Stomach (tissue), 8 donors: ENCODE measurements at regions not wholly inside any gene's neighbourhood (a gene's known extent, or its start where the extent isn't known, plus 50 kb on each side); places are given as distances from the start of the nearest gene placed in this dataset.

Experiments
- DNase-seq, 2 donors: peaks; one replicate each; pipeline versions ENCODE4 v3.0.0 to v3.0.0-alpha.2; 2013 to 2019
- H3K27ac ChIP-seq, 5 donors: fragments of 200-600 bp in 4 of 5; sonication (generic) in 4 of 5; one replicate each; pipeline ENCODE4 v1.5.1; 2013 to 2019; ENCODE audit warnings: mild to moderate bottlenecking in 1 of 5, moderate library complexity in 1 of 5
- H3K27me3 ChIP-seq, 3 donors: fragments of 200-600 bp; sonication (generic); one replicate each; pipeline ENCODE4 v1.5.1; 2017 to 2019; ENCODE audit warnings: mixed run types in 1 of 3
- H3K36me3 ChIP-seq, 4 donors: fragments of 200-600 bp; sonication (generic); 1 replicate in 3 of 4; 2 replicates in 1 of 4; pipeline ENCODE4 v1.5.1; 2016 to 2019
- H3K4me1 ChIP-seq, 4 donors: fragments of 200-600 bp; sonication (generic); one replicate each; pipeline ENCODE4 v1.5.1; 2016 to 2019
- H3K4me3 ChIP-seq, 4 donors: fragments of 200-600 bp; sonication (generic) in 3 of 4; one replicate each; pipeline ENCODE4 v1.5.1; 2016 to 2019; ENCODE audit warnings: mild to moderate bottlenecking in 1 of 4
- H3K9me3 ChIP-seq, 4 donors: fragments of 200-600 bp; sonication (generic); one replicate each; pipeline ENCODE4 v1.5.1; 2016 to 2019
- CTCF ChIP-seq, 7 experiments: fragments of 450-650 bp in 4 of 7; fragments of 200-600 bp in 3 of 7; sonication (generic) in 3 of 7; IDR thresholded peaks; one replicate each; pipeline ENCODE4 v1.5.1; 2016 to 2019; ENCODE audit warnings: antibody characterized with exemption in 7 of 7, control low read depth in 2 of 7, mild to moderate bottlenecking in 1 of 7
- EP300 ChIP-seq: sonication (generic); formaldehyde crosslinking; IDR thresholded peaks from one replicate; pipeline ENCODE4 v1.6.1; 2017; ENCODE audit warnings: antibody characterized with exemption
- POLR2A ChIP-seq, 4 donors: fragments of 450-650 bp; IDR thresholded peaks; one replicate each; pipeline ENCODE4 v1.6.1; 2016; ENCODE audit warnings: antibody characterized with exemption in 4 of 4, control low read depth in 2 of 4, mild to moderate bottlenecking in 1 of 4, moderate library complexity in 1 of 4
- POLR2AphosphoS5 ChIP-seq, 3 donors: sonication (generic); formaldehyde crosslinking; IDR thresholded peaks; one replicate each; pipeline ENCODE4 v1.6.1; 2016; ENCODE audit warnings: antibody characterized with exemption in 3 of 3
- WGBS, 5 donors: extraction: QIAGEN DNeasy Blood & Tissue Kit in 3 of 5; methylation state at CpG; one replicate each; pipeline versions ENCODE4 v1.1.5 to v1.1.7; 2013 to 2018; 5-methylcytosine and 5-hydroxymethylcytosine counted together
- intact Hi-C: fragments of 100-400 bp; cut with DNase I; formaldehyde crosslinking; loops from one replicate; pipeline ENCODE4 v1.15.1; 2023; ENCODE audit warnings: low total_unique reads
- donor health status: healthy with polysubstance abuse.
- donor health status: Bipolar disorder and iron deficiency.
- donor health status: healthy.

- 64 to 92% (median 86%) methylated on average over 3 of the region's 3 CpGs for WGBS, 5 donors
These were observed 290.0 kb downstream of the OMA1 start for GRCh38 chr1:58256546-58256945.

GRCh38 chr1:58256041-58256440 is 290.5 kb downstream of the OMA1 start:
- no peak for TF ChIP-seq CTCF (IDR thresholded peaks at IDR 0.05)
- TF ChIP-seq EP300: no peak
- no peak for TF ChIP-seq POLR2A (IDR thresholded peaks at IDR 0.05)
- TF ChIP-seq POLR2AphosphoS5 (IDR thresholded peaks at IDR 0.05): no peak
- DNase-seq: no peak
- intact Hi-C loops: no loop called here
- H3K4me3 ChIP-seq: no peak overlapping the region
- no peaks in the 10 kb centered on the region for H3K9me3 ChIP-seq
- no peaks in the 10 kb centered on the region for H3K27me3 ChIP-seq
- H3K27ac ChIP-seq: no peak overlapping the region
- H3K36me3 ChIP-seq: no peaks in the 10 kb centered on the region
- WGBS, 5 donors: 85 to 90% (median 89%) methylated on average over 10 of the region's 10 CpGs
- H3K4me1 ChIP-seq: no peaks in the 10 kb centered on the region

More at GRCh38 chr1:58256546-58256945, 290.0 kb downstream of the OMA1 start:
- TF ChIP-seq POLR2AphosphoS5 (IDR thresholded peaks at IDR 0.05): no peak
- TF ChIP-seq POLR2A (IDR thresholded peaks at IDR 0.05): no peak
- TF ChIP-seq CTCF (IDR thresholded peaks at IDR 0.05): no peak
- no peak for TF ChIP-seq EP300
- intact Hi-C loops: no loop called here
- Histone ChIP-seq H3K9me3 (no peaks in the 10 kb centered on the region), H3K27me3 (no peaks in the 10 kb centered on the region), H3K27ac (no peak overlapping the region), H3K36me3 (no peaks in the 10 kb centered on the region), H3K4me3 (no peak overlapping the region), H3K4me1 (no peaks in the 10 kb centered on the region)
- no peak for DNase-seq

- intact Hi-C loops: no loop called here
- Histone ChIP-seq H3K4me3 (no peak overlapping the region), H3K4me1 (peaks cover 2 to 5% (median 3%) of the 10 kb centered on the region in 4 donors), H3K9me3 (no peaks in the 10 kb centered on the region), H3K27ac (no peak overlapping the region), H3K27me3 (peaks cover 0 to 8% (median 5%) of the 10 kb centered on the region in 3 donors), H3K36me3 (no peaks in the 10 kb centered on the region)
- no peak for DNase-seq
- WGBS, 5 donors: 76 to 84% (median 78%) methylated on average over 3 to 4 of the region's 4 CpGs
- TF ChIP-seq POLR2A (IDR thresholded peaks at IDR 0.05) (no peak), POLR2AphosphoS5 (IDR thresholded peaks at IDR 0.05) (no peak), EP300 (no peak), CTCF (IDR thresholded peaks at IDR 0.05) (no peak)
These were observed 291.3 kb downstream of the OMA1 start for GRCh38 chr1:58255192-58255591.

GRCh38 chr1:58251430-58252073 is 295.0 kb downstream of the OMA1 start:
- TF ChIP-seq EP300 (no peak), POLR2AphosphoS5 (IDR thresholded peaks at IDR 0.05) (no peak), POLR2A (IDR thresholded peaks at IDR 0.05) (no peak), CTCF (IDR thresholded peaks at IDR 0.05) (no peak)
- Histone ChIP-seq H3K27ac (no peak overlapping the region), H3K4me3 (no peak overlapping the region), H3K36me3 (no peaks in the 10 kb centered on the region), H3K27me3 (peaks cover 7 to 44% (median 32%) of the 10 kb centered on the region in 3 donors), H3K4me1 (peaks cover 11 to 26% (median 19%) of the 10 kb centered on the region in 4 donors), H3K9me3 (no peaks in the 10 kb centered on the region)
- intact Hi-C loops: no loop called here
- no peak for DNase-seq
- 40 to 58% (median 44%) methylated on average over 4 of the region's 4 CpGs for WGBS, 5 donors
